ENCODE measurements at regions not wholly inside any gene's neighbourhood (a gene's known extent, or its start where the extent isn't known, plus 50 kb on each side); places are given as distances from the start of the nearest gene placed in this dataset.

DNA sequence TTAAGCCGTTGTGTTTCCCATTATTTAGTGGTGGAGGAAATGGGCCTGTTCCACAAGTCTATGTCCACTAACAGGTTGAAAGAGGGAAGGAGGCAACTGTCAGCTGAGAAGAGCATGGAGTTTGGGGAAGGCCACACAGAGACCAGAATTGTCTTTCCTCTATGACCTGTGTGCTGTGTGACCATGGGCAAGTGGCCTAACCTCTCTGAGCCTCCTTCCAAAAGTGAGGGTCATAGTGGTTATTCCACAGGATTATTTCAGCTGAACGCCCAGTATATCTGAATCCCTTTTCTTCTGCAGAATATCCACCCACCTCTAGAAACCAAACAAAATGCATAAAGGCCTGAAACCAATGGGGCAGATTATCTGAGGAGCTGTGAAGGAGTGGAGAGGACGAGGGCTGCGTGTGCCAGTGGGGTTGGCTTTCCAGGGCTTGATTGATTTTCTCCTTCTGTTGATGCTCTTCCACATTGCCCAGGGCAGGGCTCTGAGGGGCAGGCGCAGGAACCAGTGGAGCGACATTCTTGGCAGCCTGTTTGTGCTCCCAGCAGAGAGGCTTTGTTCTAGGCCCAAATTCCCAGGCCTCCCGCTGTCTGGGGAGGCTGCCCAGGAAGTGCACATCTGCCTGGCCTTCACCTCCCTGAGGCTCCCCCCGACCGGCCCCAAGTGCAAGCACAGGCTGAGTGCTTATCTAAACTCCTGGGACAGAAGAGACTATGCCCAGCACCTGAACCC is 452.7 kb downstream of the BCL11B start:
- H3K27me3 ChIP-seq (ENCODE audit: control insufficient read depth, insufficient read depth, low read length): no peaks in the 10 kb centered on the region
- no peak overlapping the region for H3K4me2 ChIP-seq (ENCODE audit: low read length)
- no peak overlapping the region for H3K9ac ChIP-seq (ENCODE audit: low read depth, low read length)
- peaks cover 7% of the 10 kb centered on the region for H3K9me3 ChIP-seq (replicated peaks; ENCODE audit: low read length)
- no peaks in the 10 kb centered on the region for H3K36me3 ChIP-seq (ENCODE audit: insufficient read depth, low read length)
- H3K4me1 ChIP-seq (ENCODE audit: control insufficient read depth, insufficient read depth, low read length): no peaks in the 10 kb centered on the region
- no peak overlapping the region for H3K4me3 ChIP-seq (ENCODE audit: low read length)

DNA sequence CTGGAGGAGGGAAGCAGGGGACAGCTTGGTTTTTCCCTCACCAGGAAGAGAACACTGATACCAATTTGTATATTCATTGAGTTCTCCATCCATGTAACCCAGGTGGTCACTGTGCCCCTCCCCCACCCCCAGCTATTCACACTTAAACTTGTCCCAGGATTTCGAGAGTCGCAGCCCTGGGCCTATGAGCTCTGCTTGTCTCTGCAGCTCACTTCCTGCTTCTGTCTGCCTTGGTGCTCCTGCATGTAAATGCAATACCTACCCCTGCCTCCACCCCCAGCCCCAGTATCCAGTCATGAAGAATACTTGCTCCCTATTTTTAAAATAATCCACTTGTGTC is 452.2 kb downstream of the BCL11B start:
- Histone ChIP-seq H3K9me3 (replicated peaks; ENCODE audit: low read length) (peaks cover 7% of the 10 kb centered on the region), H3K36me3 (ENCODE audit: insufficient read depth, low read length) (no peaks in the 10 kb centered on the region)

GRCh38 chr14:98822917-98823316 is 449.1 kb downstream of the BCL11B start:
- Histone ChIP-seq H3K27me3 (ENCODE audit: control insufficient read depth, insufficient read depth, low read length) (no peaks in the 10 kb centered on the region), H3K9ac (ENCODE audit: low read depth, low read length) (no peak overlapping the region), H3K4me1 (ENCODE audit: control insufficient read depth, insufficient read depth, low read length) (no peaks in the 10 kb centered on the region), H3K36me3 (ENCODE audit: insufficient read depth, low read length) (no peaks in the 10 kb centered on the region), H3K4me2 (ENCODE audit: low read length) (no peak overlapping the region), H3K9me3 (replicated peaks; ENCODE audit: low read length) (peaks cover 3% of the 10 kb centered on the region), H3K4me3 (ENCODE audit: low read length) (no peak overlapping the region)

More for the DNA sequence above, 452.2 kb downstream of the BCL11B start:
- no peaks in the 10 kb centered on the region for H3K4me1 ChIP-seq (ENCODE audit: control insufficient read depth, insufficient read depth, low read length)
- H3K27me3 ChIP-seq (ENCODE audit: control insufficient read depth, insufficient read depth, low read length): no peaks in the 10 kb centered on the region
- H3K9ac ChIP-seq (ENCODE audit: low read depth, low read length): no peak overlapping the region
- H3K4me2 ChIP-seq (ENCODE audit: low read length): no peak overlapping the region
- H3K4me3 ChIP-seq (ENCODE audit: low read length): no peak overlapping the region

DNA sequence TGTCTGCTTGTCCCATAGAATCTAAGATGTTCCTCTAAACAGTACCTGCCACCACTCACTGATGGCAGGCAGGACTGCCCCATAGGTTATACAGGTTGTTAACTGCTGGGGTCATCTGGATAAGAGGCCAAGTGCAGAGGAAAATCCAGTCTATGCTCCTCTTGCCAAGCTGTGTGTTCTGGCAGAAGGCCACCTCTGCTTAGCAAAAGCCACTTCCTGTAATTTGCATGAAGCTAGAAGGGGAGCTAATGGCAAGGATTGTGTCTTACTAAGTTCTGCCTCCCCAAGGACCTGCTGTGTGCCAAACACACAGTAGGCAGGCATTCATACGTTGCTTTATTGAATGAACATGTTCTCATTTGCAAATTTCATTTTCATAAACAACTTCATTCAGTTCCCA is 445.4 kb downstream of the BCL11B start:
- H3K4me1 ChIP-seq (ENCODE audit: control insufficient read depth, insufficient read depth, low read length): no peaks in the 10 kb centered on the region
- no peaks in the 10 kb centered on the region for H3K27me3 ChIP-seq (ENCODE audit: control insufficient read depth, insufficient read depth, low read length)
- peaks cover 11% of the 10 kb centered on the region for H3K9me3 ChIP-seq (replicated peaks; ENCODE audit: low read length)
- no peak overlapping the region for H3K4me3 ChIP-seq (ENCODE audit: low read length)
- H3K9ac ChIP-seq (ENCODE audit: low read depth, low read length): no peak overlapping the region
- H3K4me2 ChIP-seq (ENCODE audit: low read length): no peak overlapping the region
- H3K36me3 ChIP-seq (ENCODE audit: insufficient read depth, low read length): no peaks in the 10 kb centered on the region

- Histone ChIP-seq H3K9ac (ENCODE audit: low read depth, low read length) (no peak overlapping the region), H3K9me3 (replicated peaks; ENCODE audit: low read length) (peaks cover 26% of the 10 kb centered on the region), H3K36me3 (ENCODE audit: insufficient read depth, low read length) (no peaks in the 10 kb centered on the region), H3K4me2 (ENCODE audit: low read length) (no peak overlapping the region), H3K4me3 (ENCODE audit: low read length) (no peak overlapping the region), H3K27me3 (ENCODE audit: control insufficient read depth, insufficient read depth, low read length) (no peaks in the 10 kb centered on the region), H3K4me1 (ENCODE audit: control insufficient read depth, insufficient read depth, low read length) (no peaks in the 10 kb centered on the region)
Observed at GRCh38 chr14:98834119-98834518, 437.9 kb downstream of the BCL11B start.

DNA sequence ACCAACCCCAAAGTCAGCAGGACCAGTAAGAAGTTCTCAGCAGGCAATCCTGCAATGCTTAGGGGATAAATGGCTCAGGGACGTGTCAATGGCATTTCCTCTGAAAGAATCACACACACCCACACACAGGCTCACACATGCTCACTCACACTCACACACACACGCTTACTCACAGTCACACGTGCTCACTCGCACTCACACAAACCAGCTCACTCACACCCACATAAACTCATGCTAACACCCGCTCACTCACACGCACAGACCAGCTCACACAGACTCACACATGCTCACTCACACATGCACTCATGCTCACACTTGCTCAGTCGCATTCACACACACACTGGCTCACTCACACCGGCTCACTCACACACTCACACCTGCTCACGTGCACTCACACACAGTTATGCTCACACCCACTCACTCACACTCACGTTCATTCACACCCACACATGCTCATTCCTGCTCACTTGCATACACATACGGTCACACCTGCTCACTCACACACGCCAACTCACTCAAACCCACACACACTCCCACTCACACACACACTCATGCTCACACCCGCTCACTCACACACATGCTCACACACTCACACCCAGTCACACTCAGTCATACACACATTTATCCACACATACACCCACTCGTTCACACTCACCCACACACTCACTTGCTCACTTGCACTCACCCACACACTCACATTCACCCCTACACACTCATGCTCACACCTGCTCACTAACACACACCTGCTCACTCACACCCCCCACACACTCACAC is 436.8 kb downstream of the BCL11B start:
- H3K4me2 ChIP-seq (ENCODE audit: low read length): no peak overlapping the region
- no peaks in the 10 kb centered on the region for H3K36me3 ChIP-seq (ENCODE audit: insufficient read depth, low read length)
- peaks cover 32% of the 10 kb centered on the region for H3K9me3 ChIP-seq (replicated peaks; ENCODE audit: low read length)
- H3K4me3 ChIP-seq (ENCODE audit: low read length): no peak overlapping the region
- H3K9ac ChIP-seq (ENCODE audit: low read depth, low read length): no peak overlapping the region
- no peaks in the 10 kb centered on the region for H3K4me1 ChIP-seq (ENCODE audit: control insufficient read depth, insufficient read depth, low read length)
- no peaks in the 10 kb centered on the region for H3K27me3 ChIP-seq (ENCODE audit: control insufficient read depth, insufficient read depth, low read length)

GRCh38 chr14:98835825-98836100 is 436.2 kb downstream of the BCL11B start:
- H3K9me3 ChIP-seq (replicated peaks; ENCODE audit: low read length): peaks cover 32% of the 10 kb centered on the region
- H3K9ac ChIP-seq (ENCODE audit: low read depth, low read length): no peak overlapping the region
- H3K4me2 ChIP-seq (ENCODE audit: low read length): no peak overlapping the region
- H3K36me3 ChIP-seq (ENCODE audit: insufficient read depth, low read length): no peaks in the 10 kb centered on the region
- no peaks in the 10 kb centered on the region for H3K27me3 ChIP-seq (ENCODE audit: control insufficient read depth, insufficient read depth, low read length)
- no peaks in the 10 kb centered on the region for H3K4me1 ChIP-seq (ENCODE audit: control insufficient read depth, insufficient read depth, low read length)
- H3K4me3 ChIP-seq (ENCODE audit: low read length): no peak overlapping the region

DNA sequence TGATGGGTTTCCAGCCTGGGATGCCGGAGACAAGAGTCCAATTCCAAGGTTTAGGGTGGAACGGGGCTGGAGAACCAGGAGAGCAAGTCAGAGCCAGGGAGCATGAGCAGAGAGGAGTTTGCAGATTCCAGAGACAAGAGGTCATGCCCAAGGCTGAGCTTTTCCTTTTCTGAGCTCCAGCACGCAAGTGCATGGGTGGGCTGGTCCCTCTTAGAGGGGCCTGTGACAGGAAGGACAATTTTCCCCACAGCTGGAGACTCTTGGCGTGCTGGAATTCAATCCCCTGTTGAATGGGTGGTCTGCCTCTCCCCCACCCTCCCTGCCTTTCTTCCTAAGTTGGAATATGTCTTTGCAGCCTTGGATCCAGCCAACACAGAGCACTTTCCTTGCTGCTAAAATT is 431.9 kb downstream of the BCL11B start:
- Histone ChIP-seq H3K9me3 (replicated peaks; ENCODE audit: low read length) (peaks cover 22% of the 10 kb centered on the region), H3K4me1 (ENCODE audit: control insufficient read depth, insufficient read depth, low read length) (no peaks in the 10 kb centered on the region), H3K9ac (ENCODE audit: low read depth, low read length) (no peak overlapping the region), H3K27me3 (ENCODE audit: control insufficient read depth, insufficient read depth, low read length) (no peaks in the 10 kb centered on the region), H3K36me3 (ENCODE audit: insufficient read depth, low read length) (no peaks in the 10 kb centered on the region), H3K4me3 (ENCODE audit: low read length) (no peak overlapping the region), H3K4me2 (ENCODE audit: low read length) (no peak overlapping the region)

- H3K36me3 ChIP-seq (ENCODE audit: insufficient read depth, low read length): no peaks in the 10 kb centered on the region
- no peak overlapping the region for H3K4me3 ChIP-seq (ENCODE audit: low read length)
- peaks cover 18% of the 10 kb centered on the region for H3K9me3 ChIP-seq (replicated peaks; ENCODE audit: low read length)
- H3K27me3 ChIP-seq (ENCODE audit: control insufficient read depth, insufficient read depth, low read length): no peaks in the 10 kb centered on the region
- no peak overlapping the region for H3K4me2 ChIP-seq (ENCODE audit: low read length)
- no peak overlapping the region for H3K9ac ChIP-seq (ENCODE audit: low read depth, low read length)
- H3K4me1 ChIP-seq (ENCODE audit: control insufficient read depth, insufficient read depth, low read length): no peaks in the 10 kb centered on the region
Observed at GRCh38 chr14:98840511-98840910, 431.5 kb downstream of the BCL11B start.

DNA sequence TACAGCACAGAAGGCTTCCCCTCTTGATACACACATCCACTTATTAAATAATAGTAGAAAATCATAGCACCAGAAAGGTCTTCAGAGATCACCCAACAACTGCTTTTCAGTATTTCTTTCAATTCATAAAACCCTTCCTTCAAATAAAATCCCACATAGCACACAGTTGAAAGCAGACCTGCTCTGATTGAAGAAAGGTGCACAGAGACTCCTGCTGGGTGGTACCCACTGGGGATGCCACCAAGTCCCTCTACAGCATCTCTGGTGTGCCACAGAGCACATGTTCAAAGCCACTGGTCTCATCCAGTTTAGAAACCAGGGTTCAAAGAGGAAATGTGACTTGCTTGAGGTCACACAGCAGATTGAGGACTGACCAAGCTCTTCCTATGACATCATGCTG is 427.5 kb downstream of the BCL11B start:
- Histone ChIP-seq H3K9ac (ENCODE audit: low read depth, low read length) (no peak overlapping the region), H3K9me3 (replicated peaks; ENCODE audit: low read length) (peaks cover 10% of the 10 kb centered on the region), H3K27me3 (ENCODE audit: control insufficient read depth, insufficient read depth, low read length) (no peaks in the 10 kb centered on the region), H3K36me3 (ENCODE audit: insufficient read depth, low read length) (no peaks in the 10 kb centered on the region), H3K4me3 (ENCODE audit: low read length) (no peak overlapping the region), H3K4me2 (ENCODE audit: low read length) (no peak overlapping the region), H3K4me1 (ENCODE audit: control insufficient read depth, insufficient read depth, low read length) (no peaks in the 10 kb centered on the region)

- Histone ChIP-seq H3K4me1 (ENCODE audit: control insufficient read depth, insufficient read depth, low read length) (no peaks in the 10 kb centered on the region), H3K4me2 (ENCODE audit: low read length) (no peak overlapping the region), H3K4me3 (ENCODE audit: low read length) (no peak overlapping the region), H3K9me3 (replicated peaks; ENCODE audit: low read length) (peaks cover 4% of the 10 kb centered on the region), H3K9ac (ENCODE audit: low read depth, low read length) (no peak overlapping the region), H3K27me3 (ENCODE audit: control insufficient read depth, insufficient read depth, low read length) (no peaks in the 10 kb centered on the region), H3K36me3 (ENCODE audit: insufficient read depth, low read length) (no peaks in the 10 kb centered on the region)
Observed at GRCh38 chr14:98847521-98848468, 424.2 kb downstream of the BCL11B start.

All from skeletal muscle satellite cell (primary cell).